Osteocyte (in vitro differentiated cells): ENCODE measurements at regions not wholly inside any gene's neighbourhood (a gene's known extent, or its start where the extent isn't known, plus 50 kb on each side); places are given as distances from the start of the nearest gene placed in this dataset.

Source experiments
- DNase-seq: peaks from one replicate; pipeline ENCODE4 v3.0.0; 2021; ENCODE audit warnings: mixed read lengths; ENCODE audit not compliant: unreplicated experiment; ENCODE audit errors: extremely low spot score
- H3K27ac Mint-ChIP-seq: one replicate; pipeline ENCODE4 v1.8.0; 2021; ENCODE audit warnings: mild to moderate bottlenecking, mixed read lengths; ENCODE audit not compliant: unreplicated experiment
- H3K27me3 Mint-ChIP-seq: one replicate; pipeline ENCODE4 v1.8.0; 2021; ENCODE audit warnings: mixed read lengths; ENCODE audit not compliant: unreplicated experiment
- H3K36me3 Mint-ChIP-seq: one replicate; pipeline ENCODE4 v1.8.0; 2021; ENCODE audit warnings: mixed read lengths; ENCODE audit not compliant: unreplicated experiment
- H3K4me1 Mint-ChIP-seq: one replicate; pipeline ENCODE4 v1.8.0; 2021; ENCODE audit warnings: mixed read lengths; ENCODE audit not compliant: unreplicated experiment
- H3K4me3 Mint-ChIP-seq: one replicate; pipeline ENCODE4 v1.8.0; 2021; ENCODE audit warnings: mild to moderate bottlenecking, moderate library complexity, mixed read lengths; ENCODE audit not compliant: unreplicated experiment
- H3K9me3 Mint-ChIP-seq: one replicate; pipeline ENCODE4 v1.8.0; 2021; ENCODE audit warnings: mixed read lengths; ENCODE audit not compliant: unreplicated experiment
- CTCF ChIP-seq: fragments of 200-600 bp; sonication (generic); IDR thresholded peaks from 2 replicates; pipeline ENCODE4 v1.5.0; 2021; ENCODE audit warnings: antibody characterized with exemption, mild to moderate bottlenecking, moderate library complexity

GRCh38 chr10:124158592-124158991, 65.2 kb upstream of the CHST15 start:
- Mint-ChIP-seq H3K36me3 (no peaks in the 10 kb centered on the region), H3K9me3 (peaks cover 6% of the 10 kb centered on the region), H3K27ac (no peak overlapping the region), H3K4me1 (peaks cover 33% of the 10 kb centered on the region), H3K27me3 (peaks cover 10% of the 10 kb centered on the region), H3K4me3 (no peak overlapping the region)
- no peak for TF ChIP-seq CTCF
- no peak for DNase-seq

- H3K4me3 Mint-ChIP-seq = no peak overlapping the region
- no peaks in the 10 kb centered on the region for H3K36me3 Mint-ChIP-seq
- peaks cover 33% of the 10 kb centered on the region for H3K4me1 Mint-ChIP-seq
- peaks cover 6% of the 10 kb centered on the region for H3K9me3 Mint-ChIP-seq
- peak overlapping the region; percentile 58 for H3K27ac Mint-ChIP-seq
- H3K27me3 Mint-ChIP-seq = peaks cover 10% of the 10 kb centered on the region
- TF ChIP-seq CTCF = no peak
- no peak for DNase-seq
These were observed 63.9 kb upstream of the CHST15 start for GRCh38 chr10:124157271-124157681.

- no peak for TF ChIP-seq CTCF
- Mint-ChIP-seq H3K4me3 (no peak overlapping the region), H3K36me3 (no peaks in the 10 kb centered on the region), H3K27me3 (peaks cover 10% of the 10 kb centered on the region), H3K4me1 (peaks cover 33% of the 10 kb centered on the region), H3K27ac (peak overlapping the region; percentile 74), H3K9me3 (peaks cover 6% of the 10 kb centered on the region)
- no peak for DNase-seq
These were observed 63.3 kb upstream of the CHST15 start for GRCh38 chr10:124156524-124157260.

- TF ChIP-seq CTCF = no peak
- peaks cover 10% of the 10 kb centered on the region for H3K27me3 Mint-ChIP-seq
- no peaks in the 10 kb centered on the region for H3K36me3 Mint-ChIP-seq
- peak overlapping the region; percentile 74 for H3K27ac Mint-ChIP-seq
- no peak for DNase-seq
- no peak overlapping the region for H3K4me3 Mint-ChIP-seq
- H3K9me3 Mint-ChIP-seq = peaks cover 6% of the 10 kb centered on the region
- peaks cover 31% of the 10 kb centered on the region for H3K4me1 Mint-ChIP-seq
These were observed 62.5 kb upstream of the CHST15 start for GRCh38 chr10:124155781-124156435.

- Mint-ChIP-seq H3K9me3 (peaks cover 6% of the 10 kb centered on the region), H3K4me1 (peaks cover 41% of the 10 kb centered on the region), H3K27me3 (no peaks in the 10 kb centered on the region), H3K4me3 (no peak overlapping the region), H3K27ac (no peak overlapping the region), H3K36me3 (no peaks in the 10 kb centered on the region)
- no peak for TF ChIP-seq CTCF
- no peak for DNase-seq
These were observed 59.8 kb upstream of the CHST15 start for GRCh38 chr10:124153023-124153826.
